Dendritic cell treated with granulocyte-macrophage colony-stimulating factor and Interleukin-4, amounts not matched to agents 40 ng/mL and 50 ng/mL, for 4 days (primary cell): ENCODE measurements at regions not wholly inside any gene's neighbourhood (a gene's known extent, or its start where the extent isn't known, plus 50 kb on each side); places are given as distances from the start of the nearest gene placed in this dataset.

Source experiments
- H3K27ac Mint-ChIP-seq: one replicate; pipeline ENCODE4 v1.8.0; 2022; ENCODE audit warnings: mild to moderate bottlenecking, mixed read lengths
- H3K27me3 Mint-ChIP-seq: one replicate; pipeline ENCODE4 v1.8.0; 2022; ENCODE audit warnings: mild to moderate bottlenecking, mixed read lengths
- H3K36me3 Mint-ChIP-seq: one replicate; pipeline ENCODE4 v1.8.0; 2022; ENCODE audit warnings: low read depth, mixed read lengths
- H3K4me1 Mint-ChIP-seq: one replicate; pipeline ENCODE4 v1.8.0; 2022; ENCODE audit warnings: low read depth, mixed read lengths
- H3K4me3 Mint-ChIP-seq: one replicate; pipeline ENCODE4 v1.8.0; 2022; ENCODE audit warnings: mild to moderate bottlenecking, moderate library complexity, mixed read lengths
- H3K9me3 Mint-ChIP-seq: one replicate; pipeline ENCODE4 v1.8.0; 2022; ENCODE audit warnings: mixed read lengths
- intact Hi-C: fragments of 100-400 bp; cut with micrococcal nuclease; formaldehyde crosslinking; loops from one replicate; pipeline ENCODE4 v1.15.0; 2022

DNA sequence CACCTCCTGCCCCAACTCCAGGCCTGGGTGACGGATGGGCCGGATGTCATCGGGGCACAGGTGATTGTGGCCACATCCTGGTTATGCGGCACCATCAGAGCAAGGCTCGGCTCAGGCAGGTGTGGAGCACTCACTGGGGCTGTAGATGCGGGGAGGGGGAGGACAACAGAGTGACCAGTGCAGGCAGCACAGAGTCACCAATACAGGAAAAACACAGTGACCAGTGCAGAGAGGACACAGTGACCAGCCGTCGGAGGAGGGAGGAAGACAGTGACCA is 209.1 kb downstream of the BRD1 start:
- no peaks in the 10 kb centered on the region for H3K27me3 Mint-ChIP-seq
- H3K36me3 Mint-ChIP-seq: peaks cover 29% of the 10 kb centered on the region
- H3K9me3 Mint-ChIP-seq: peaks cover 37% of the 10 kb centered on the region
- intact Hi-C loops: no loop called here
- H3K4me3 Mint-ChIP-seq: no peak overlapping the region
- H3K4me1 Mint-ChIP-seq: no peaks in the 10 kb centered on the region
- H3K27ac Mint-ChIP-seq: no peak overlapping the region

DNA sequence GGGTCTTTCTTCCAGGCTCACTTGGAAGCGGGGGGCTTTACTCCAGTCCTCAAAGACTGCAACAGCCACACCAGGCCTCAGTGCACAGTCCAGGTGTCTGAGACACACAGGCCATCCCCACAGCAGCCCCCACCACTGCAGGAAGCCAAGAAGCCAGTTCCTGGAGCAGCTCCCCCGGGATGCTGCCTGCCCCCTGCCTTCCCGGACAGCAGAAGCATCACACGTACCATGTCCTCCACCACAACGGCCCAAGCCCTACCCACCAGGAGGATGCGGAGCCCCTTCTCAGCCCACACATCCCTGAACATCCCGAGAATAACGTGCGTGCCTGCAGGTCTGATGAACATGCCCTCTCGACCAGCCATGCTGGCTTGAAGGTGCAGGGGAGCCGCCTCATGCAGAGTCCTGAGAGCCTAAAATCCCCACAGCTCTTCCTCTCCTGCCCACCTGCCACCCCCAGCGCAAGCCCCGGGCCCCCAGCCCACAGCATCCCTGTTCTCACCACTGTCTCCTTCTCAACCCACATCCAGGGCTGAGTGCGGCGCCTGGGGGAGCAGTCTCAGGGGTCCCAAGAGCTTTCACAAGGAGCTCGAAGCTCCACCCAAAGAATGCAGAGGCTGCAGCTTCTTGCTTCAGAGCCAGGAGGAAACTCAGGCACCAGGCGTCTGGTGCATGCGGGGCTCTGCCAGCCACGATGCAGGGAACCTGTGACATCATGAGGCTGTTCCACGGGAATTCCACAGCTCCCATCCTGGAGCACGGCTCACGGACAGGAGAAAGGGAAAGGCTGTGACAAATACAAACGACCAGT is 209.6 kb downstream of the BRD1 start:
- intact Hi-C loops: no loop called here
- no peaks in the 10 kb centered on the region for H3K27me3 Mint-ChIP-seq

DNA sequence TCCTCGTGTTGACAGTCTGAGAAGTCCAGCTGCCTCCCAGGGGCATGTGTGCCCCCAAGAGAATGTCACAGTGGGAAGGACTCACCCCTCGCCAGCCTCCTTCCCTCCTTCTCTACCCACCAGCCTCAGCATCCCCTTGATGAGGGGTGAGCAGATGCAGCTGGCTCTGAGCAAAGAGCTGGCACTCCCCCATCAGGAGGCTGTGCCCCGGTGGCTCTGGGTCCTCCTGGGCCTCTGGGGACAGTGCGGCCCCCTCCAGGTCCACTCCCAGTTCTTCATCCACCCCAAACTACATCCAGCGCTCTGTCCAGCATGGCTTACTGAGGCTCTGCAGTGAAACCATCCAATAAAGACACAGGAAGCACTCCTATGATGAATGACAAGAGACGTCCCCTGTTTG is 210.4 kb downstream of the BRD1 start:
- no peak overlapping the region for H3K4me3 Mint-ChIP-seq
- H3K36me3 Mint-ChIP-seq: peaks cover 36% of the 10 kb centered on the region
- peaks cover 50% of the 10 kb centered on the region for H3K9me3 Mint-ChIP-seq
- H3K4me1 Mint-ChIP-seq: no peaks in the 10 kb centered on the region
- H3K27me3 Mint-ChIP-seq: no peaks in the 10 kb centered on the region
- intact Hi-C loops: no loop called here
- no peak overlapping the region for H3K27ac Mint-ChIP-seq

More for the DNA sequence above, 209.6 kb downstream of the BRD1 start:
- peaks cover 42% of the 10 kb centered on the region for H3K9me3 Mint-ChIP-seq
- no peaks in the 10 kb centered on the region for H3K4me1 Mint-ChIP-seq
- peaks cover 33% of the 10 kb centered on the region for H3K36me3 Mint-ChIP-seq
- no peak overlapping the region for H3K27ac Mint-ChIP-seq
- no peak overlapping the region for H3K4me3 Mint-ChIP-seq

DNA sequence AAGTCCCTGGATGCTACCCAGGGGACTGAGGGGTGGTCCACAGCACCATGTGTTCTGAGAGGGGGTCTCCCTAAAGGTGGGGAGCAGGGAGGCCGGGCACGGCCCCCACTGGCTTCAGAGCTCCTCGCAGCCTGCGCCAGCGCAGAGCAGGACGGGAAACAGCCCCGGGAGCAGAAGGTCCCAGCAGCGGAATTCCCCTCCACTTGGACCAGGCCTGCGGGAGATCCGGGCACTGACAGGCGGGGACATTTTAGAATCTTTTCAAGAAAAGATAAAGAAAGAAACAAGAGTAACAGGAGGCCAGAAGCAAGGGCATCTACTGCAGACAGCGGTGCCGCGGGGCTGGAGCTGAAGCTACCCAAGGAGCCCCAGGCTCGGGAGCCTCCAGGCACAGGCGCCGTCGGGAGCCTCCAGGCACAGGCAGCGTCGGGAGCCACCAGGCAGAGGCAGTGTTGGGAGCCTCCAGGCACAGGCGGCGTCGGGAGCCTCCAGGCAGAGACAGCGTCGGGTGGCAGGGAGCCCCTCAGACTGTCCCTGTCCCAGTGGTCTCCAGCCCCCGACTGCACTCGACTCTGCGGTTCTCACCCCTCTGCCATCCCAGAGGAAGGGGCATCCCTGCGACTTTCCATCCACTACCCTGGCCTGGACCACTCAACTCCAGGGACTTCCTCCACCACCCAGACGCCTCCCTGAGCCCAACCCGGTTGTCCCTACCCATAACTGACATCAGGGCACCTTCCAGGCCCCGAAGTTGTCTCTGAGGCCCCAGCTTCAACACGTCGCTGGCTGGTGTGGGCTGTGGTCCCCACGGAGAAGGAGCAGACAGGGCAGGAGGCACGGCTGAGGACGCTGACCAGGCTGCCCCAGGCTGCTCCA is 211.1 kb downstream of the BRD1 start:
- Mint-ChIP-seq H3K4me3 (no peak overlapping the region), H3K36me3 (peaks cover 36% of the 10 kb centered on the region), H3K27me3 (no peaks in the 10 kb centered on the region), H3K27ac (no peak overlapping the region), H3K9me3 (peaks cover 50% of the 10 kb centered on the region), H3K4me1 (no peaks in the 10 kb centered on the region)
- intact Hi-C loops: no loop called here

DNA sequence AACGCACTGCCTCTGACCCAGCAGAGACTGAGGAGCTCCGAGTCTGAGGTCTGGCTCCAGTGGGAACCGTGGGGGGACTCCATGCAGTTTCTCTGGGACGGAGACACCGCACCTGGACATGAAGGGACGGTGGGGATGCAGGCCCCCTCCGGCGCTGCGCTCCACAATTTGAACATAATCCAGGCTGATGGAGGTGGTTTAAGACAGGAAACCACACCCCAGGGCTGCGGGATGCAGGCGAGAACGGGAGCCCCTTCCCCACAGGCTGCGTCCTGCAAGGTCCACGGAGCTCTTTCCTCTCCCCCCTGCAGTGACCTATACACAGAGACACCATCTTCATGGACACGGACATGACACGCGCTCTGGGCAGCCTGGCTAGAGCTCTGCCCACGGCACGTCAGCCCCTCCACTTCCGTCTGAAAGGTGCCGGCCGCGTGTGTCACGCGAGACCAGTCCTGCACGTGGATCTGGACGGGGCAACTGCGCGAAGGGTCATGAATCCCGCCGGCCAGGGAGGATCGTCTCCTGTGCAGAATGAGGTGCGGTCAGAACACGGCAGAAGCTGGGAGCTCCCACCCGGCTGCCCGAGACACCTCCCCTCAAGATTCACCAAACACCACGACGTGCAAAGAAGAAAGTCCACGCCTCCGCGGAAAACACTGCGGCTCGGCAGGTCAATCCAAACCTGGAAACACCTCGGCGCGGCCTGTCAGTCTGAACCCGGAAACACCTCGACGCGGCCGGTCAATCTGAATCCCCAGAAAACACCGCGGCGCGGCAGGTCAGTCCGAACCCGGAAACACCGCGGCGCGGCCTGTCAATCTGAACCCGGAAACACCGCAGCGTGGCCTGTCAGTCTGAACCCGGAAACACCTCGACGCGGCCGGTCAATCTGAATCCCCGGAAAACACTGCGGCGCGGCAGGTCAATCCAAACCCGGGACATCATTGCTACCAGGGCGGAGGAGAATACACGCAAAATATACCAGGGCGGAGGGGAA is 212.4 kb downstream of the BRD1 start:
- Mint-ChIP-seq H3K27me3 (no peaks in the 10 kb centered on the region), H3K36me3 (peaks cover 32% of the 10 kb centered on the region), H3K9me3 (peaks cover 50% of the 10 kb centered on the region), H3K27ac (no peak overlapping the region), H3K4me1 (no peaks in the 10 kb centered on the region), H3K4me3 (no peak overlapping the region)
- intact Hi-C loops: no loop called here

DNA sequence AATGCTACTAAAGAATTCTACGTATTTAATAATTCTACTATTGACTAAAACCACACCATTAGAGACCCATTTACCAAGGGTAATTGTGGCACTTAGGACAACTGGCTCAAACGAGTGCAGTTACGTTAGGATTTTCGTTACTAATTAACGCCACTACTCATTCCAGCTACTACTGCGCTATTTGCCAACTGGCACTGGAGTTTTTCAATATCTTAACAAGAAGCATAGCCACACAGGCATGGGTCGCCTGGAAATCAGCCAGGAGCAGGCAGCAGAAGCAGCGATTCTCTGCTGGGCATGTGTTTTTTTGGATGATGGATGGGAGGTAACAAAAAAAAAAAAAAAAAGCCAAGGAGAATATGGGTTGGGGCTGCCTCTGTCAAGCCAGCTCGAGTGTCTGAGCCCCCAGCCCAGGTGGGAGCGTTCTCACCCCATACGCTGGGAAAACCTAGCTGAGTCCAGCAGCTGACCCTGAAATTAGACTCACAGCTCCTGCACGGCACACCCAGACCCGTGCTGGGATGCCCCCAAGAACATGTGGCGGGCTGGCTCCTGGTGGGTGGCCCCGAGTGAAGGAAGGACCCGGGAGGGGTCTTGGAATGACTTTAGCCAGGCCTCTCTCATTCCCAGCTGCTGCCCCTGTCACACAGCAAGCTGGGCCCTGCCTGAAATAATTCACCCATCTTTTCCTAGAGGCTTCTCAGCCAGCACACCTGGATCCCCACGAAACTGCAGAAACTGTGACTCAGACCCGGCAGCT is 214.0 kb downstream of the BRD1 start:
- Mint-ChIP-seq H3K27ac (no peak overlapping the region), H3K4me3 (no peak overlapping the region), H3K27me3 (no peaks in the 10 kb centered on the region), H3K9me3 (peaks cover 52% of the 10 kb centered on the region), H3K4me1 (no peaks in the 10 kb centered on the region), H3K36me3 (peaks cover 32% of the 10 kb centered on the region)
- intact Hi-C loops: no loop called here

DNA sequence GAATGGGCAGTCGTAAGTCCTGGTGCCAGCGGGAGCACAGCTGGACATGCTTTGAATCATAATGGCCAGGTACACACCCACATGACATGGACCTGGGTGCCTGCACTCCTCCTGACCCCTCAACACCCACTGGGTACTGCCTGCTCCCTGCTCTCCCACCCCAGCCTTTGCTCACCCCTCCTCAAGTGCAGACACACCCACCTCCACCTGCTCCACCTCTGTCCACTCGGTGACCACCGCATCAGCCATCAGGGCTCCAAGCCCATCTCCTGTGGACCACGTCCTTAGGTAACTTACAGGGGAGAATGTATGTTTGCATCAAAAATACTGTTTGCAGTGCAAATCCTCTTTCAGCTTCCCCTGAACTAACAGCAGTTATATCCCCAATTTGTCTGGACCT is 214.6 kb downstream of the BRD1 start:
- no peak overlapping the region for H3K27ac Mint-ChIP-seq
- peaks cover 58% of the 10 kb centered on the region for H3K9me3 Mint-ChIP-seq
- H3K27me3 Mint-ChIP-seq: no peaks in the 10 kb centered on the region
- no peaks in the 10 kb centered on the region for H3K4me1 Mint-ChIP-seq
- intact Hi-C loops: no loop called here
- no peak overlapping the region for H3K4me3 Mint-ChIP-seq
- H3K36me3 Mint-ChIP-seq: peaks cover 38% of the 10 kb centered on the region

DNA sequence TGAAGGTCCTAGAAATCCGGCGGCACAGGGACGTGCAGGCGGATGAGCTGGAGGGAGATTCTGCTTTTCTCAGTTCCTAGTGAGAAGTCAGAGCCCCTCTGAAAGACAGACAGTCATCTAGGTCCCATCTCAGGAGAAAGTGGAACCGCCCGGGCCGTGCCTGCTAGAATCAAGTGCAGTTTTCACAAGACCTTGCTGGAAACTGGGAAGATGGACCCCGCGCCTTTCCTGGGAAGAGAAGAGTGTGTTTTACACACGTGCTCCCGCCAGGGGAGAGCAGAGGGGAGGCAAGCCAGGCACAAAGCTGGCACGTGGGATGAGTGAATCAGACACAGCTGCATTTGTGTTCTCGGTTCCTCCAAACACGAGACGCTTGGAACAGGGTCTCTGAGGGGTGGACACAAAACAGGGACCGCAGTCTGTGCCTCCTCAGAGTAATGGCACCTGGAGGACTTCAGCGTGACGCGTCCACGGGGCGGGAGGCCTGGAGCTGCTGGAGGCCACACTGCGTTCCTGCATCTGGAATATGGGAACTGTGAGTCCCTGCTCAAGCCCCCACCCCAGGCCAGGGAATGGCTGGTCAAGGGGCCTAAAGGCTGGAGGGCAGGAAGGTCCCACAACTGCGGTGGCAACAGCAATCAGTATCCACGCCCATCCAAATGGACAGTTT is 218.3 kb downstream of the BRD1 start:
- Mint-ChIP-seq H3K27ac (no peak overlapping the region), H3K9me3 (peaks cover 54% of the 10 kb centered on the region), H3K36me3 (peaks cover 21% of the 10 kb centered on the region), H3K4me1 (no peaks in the 10 kb centered on the region), H3K4me3 (no peak overlapping the region), H3K27me3 (no peaks in the 10 kb centered on the region)
- intact Hi-C loops: no loop called here

DNA sequence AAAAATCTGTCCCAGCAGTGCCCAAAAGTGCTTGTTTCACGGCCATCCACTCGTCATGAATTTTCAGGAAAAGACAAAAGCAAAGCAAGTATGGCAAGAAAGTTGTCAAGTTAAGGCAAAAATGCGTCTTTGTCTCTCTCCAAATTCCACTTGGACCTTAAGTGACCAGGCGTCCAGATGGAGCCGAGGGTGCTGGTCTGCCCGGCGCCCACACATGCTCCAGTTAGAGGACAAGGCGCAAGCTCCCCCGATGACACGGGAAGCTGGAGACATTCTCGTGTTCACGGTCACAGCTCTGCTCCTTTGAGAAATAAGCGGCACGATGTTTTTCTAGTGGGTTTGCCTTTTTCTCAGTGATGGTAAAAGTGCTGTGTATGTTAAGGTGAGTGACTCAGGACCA is 219.0 kb downstream of the BRD1 start:
- Mint-ChIP-seq H3K27me3 (no peaks in the 10 kb centered on the region), H3K36me3 (peaks cover 21% of the 10 kb centered on the region), H3K9me3 (peaks cover 54% of the 10 kb centered on the region), H3K27ac (no peak overlapping the region), H3K4me3 (no peak overlapping the region), H3K4me1 (no peaks in the 10 kb centered on the region)
- intact Hi-C loops: no loop called here

DNA sequence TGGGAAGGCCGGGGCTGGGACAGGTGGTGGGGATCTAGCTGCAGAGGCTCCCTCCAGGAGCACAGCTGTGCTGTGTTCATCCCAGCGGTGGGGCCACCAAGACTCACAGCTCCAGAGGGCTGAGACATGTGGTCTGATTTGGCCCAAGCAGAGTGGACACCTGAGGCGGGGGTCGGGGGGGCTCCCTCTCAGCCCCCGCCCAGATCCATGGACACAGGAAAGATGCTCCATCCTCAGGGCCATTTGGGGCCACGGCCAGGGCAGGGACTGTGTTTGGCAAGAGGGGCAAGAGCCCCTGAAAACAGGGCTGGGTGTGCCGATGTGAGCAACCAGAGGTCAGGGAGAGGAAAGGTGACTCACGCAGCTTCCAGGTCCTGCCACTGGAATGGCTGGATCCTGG is 219.4 kb downstream of the BRD1 start:
- no peak overlapping the region for H3K4me3 Mint-ChIP-seq

DNA sequence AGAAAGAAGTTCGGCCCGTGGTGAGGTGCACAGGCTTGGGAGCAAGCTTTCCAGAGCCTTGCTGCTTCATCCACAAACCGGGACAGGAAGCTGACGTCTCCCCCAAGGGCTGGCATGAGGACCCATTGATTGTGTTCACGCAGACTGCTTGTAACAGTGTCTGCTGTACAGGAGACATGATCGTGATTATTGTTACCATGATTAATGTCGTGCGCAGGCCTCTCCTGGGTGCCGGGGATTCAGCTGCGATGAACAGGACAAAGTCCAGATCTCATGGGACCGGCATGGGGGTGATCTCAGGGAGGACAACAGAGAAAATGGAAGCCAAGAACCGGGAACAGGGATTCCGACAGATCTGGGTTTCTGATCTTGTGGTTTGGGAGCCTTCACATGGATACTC is 219.9 kb downstream of the BRD1 start:
- no peaks in the 10 kb centered on the region for H3K4me1 Mint-ChIP-seq
- H3K9me3 Mint-ChIP-seq: peaks cover 46% of the 10 kb centered on the region
- intact Hi-C loops: no loop called here
- H3K27me3 Mint-ChIP-seq: no peaks in the 10 kb centered on the region
- no peak overlapping the region for H3K4me3 Mint-ChIP-seq
- no peak overlapping the region for H3K27ac Mint-ChIP-seq
- peaks cover 19% of the 10 kb centered on the region for H3K36me3 Mint-ChIP-seq

More for the DNA sequence above, 219.4 kb downstream of the BRD1 start:
- intact Hi-C loops: no loop called here
- Mint-ChIP-seq H3K27me3 (no peaks in the 10 kb centered on the region), H3K4me1 (no peaks in the 10 kb centered on the region), H3K27ac (no peak overlapping the region), H3K36me3 (peaks cover 19% of the 10 kb centered on the region), H3K9me3 (peaks cover 50% of the 10 kb centered on the region)

DNA sequence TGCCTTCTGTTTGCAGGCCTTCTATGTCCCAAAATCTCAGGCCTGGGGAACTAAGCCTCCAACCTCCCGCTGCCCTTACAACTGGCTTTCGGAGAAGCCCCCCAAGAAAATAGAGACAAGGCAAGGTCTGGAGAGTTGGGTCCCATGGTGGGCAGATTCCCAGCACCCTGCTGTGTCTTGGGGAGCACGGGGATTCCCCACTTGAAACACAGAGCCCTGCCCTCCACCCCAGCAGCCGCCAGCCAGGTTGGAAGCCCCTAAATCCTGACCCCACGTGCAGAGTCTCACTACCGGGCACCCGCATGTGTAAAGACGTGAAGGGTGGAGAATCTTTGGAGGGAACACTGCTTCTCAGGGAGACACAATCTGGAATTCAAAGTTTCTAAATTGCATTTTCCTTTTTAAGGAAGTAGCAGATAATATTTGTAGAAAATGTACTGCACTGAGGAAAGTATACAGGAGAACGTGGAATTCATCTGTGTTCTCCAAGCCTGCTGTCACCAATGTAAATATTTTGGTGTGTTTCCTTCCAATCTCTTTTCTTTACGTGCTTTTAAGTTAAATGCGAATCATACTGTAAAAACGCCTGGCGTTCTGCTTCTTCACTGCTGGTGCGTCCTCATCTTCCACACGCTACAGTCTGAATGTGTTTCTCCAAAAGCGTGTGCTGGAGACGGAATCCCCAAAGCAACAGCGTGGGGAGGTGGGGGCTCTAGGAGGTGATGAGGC is 220.9 kb downstream of the BRD1 start:
- Mint-ChIP-seq H3K4me1 (no peaks in the 10 kb centered on the region), H3K4me3 (no peak overlapping the region), H3K27me3 (no peaks in the 10 kb centered on the region), H3K9me3 (peaks cover 41% of the 10 kb centered on the region), H3K36me3 (peaks cover 19% of the 10 kb centered on the region), H3K27ac (no peak overlapping the region)
- intact Hi-C loops: no loop called here
